HepG2 (cell line): ENCODE measurements at regions not wholly inside any gene's neighbourhood (a gene's known extent, or its start where the extent isn't known, plus 50 kb on each side); places are given as distances from the start of the nearest gene placed in this dataset.

Source experiments
- ATAC-seq: fragments of 200-7000 bp; cut with Tn5 transposase; 3 replicates; pipeline ENCODE4 v1.9.1; 2020; ENCODE audit warnings: mild to moderate bottlenecking, moderate library complexity
- BruUV-seq: library from RNA; stranded (reverse); fragments of 400-500 nt; replicated peaks from 2 replicates; lab custom pipeline; 2021; lab: Mats Ljungman, UMichigan
- CTCF ChIA-PET: fragments of 300-600 bp; formaldehyde crosslinking; extraction: SDS; loops from one replicate; lab custom pipeline; 2021; ENCODE audit warnings: low total read pairs, inconsistent platforms, low intra/inter-chr PET ratio; lab: Yijun Ruan, JAX
- POLR2A ChIA-PET: fragments of 350-600 bp; sonication (Branson Sonifier 250); formaldehyde crosslinking; loops from one replicate; lab custom pipeline; 2020; ENCODE audit warnings: antibody characterized with exemption, inconsistent platforms; lab: Yijun Ruan, JAX
- DNase-seq: peaks from one replicate; pipeline ENCODE4 v3.0.0-alpha.2; 2015; ENCODE audit warnings: low spot score
- FAIRE-seq: peaks from 3 replicates; lab custom pipeline; 2011; peaks lifted over from hg19 to GRCh38; lab: Jason Lieb, UNC
- H2AFZ ChIP-seq: one replicate; pipeline ENCODE4 v1.6.1; 2011; ENCODE audit warnings: low read length, inconsistent platforms
- H3K27ac ChIP-seq: fragments of 300-600 bp; 3 replicates; pipeline ENCODE4 v1.8.0; 2011; ENCODE audit warnings: mixed run types, mild to moderate bottlenecking, mixed read lengths, low read length, inconsistent platforms; ENCODE audit not compliant: insufficient read depth; ENCODE audit errors: extremely low read length
- H3K27me3 ChIP-seq, 2 experiments: fragments of 200-600 bp in 1 of 2; 2 replicates in 1 of 2; 3 replicates in 1 of 2; pipeline versions ENCODE4 v1.6.0 to v1.8.0; 2011; ENCODE audit warnings: low read length in 2 of 2, mild to moderate bottlenecking in 2 of 2, moderate library complexity in 2 of 2, inconsistent platforms in 1 of 2; ENCODE audit not compliant: insufficient read depth in 2 of 2, control insufficient read depth in 1 of 2
- H3K36me3 ChIP-seq, 2 experiments: fragments of 200-600 bp in 1 of 2; replicated peaks in 1 of 2; 2 replicates in 1 of 2; 3 replicates in 1 of 2; pipeline versions ENCODE4 v1.5.1 to v1.8.0; 2011; ENCODE audit warnings: low read length in 2 of 2, inconsistent platforms in 1 of 2; ENCODE audit not compliant: insufficient read depth in 2 of 2, control insufficient read depth in 1 of 2
- H3K4me1 ChIP-seq: 2 replicates; pipeline ENCODE4 v1.5.1; 2012; ENCODE audit warnings: low read length, inconsistent platforms; ENCODE audit not compliant: insufficient read depth
- H3K4me2 ChIP-seq: 2 replicates; pipeline ENCODE4 v1.6.0; 2011; ENCODE audit warnings: low read depth, low read length, inconsistent platforms
- H3K4me3 ChIP-seq, 3 experiments: fragments of 200-600 bp in 1 of 3; sonication (generic), shearing (Covaris generic) in 1 of 3; replicated peaks in 1 of 3; 2 replicates each; pipeline ENCODE4 v1.5.1; 2011 to 2016; ENCODE audit warnings: low read length in 3 of 3, inconsistent platforms in 2 of 3, low read depth in 2 of 3, mild to moderate bottlenecking in 2 of 3, control low read depth in 1 of 3, mixed read lengths in 1 of 3; ENCODE audit not compliant: insufficient read depth in 1 of 3
- H3K79me2 ChIP-seq: one replicate; pipeline ENCODE4 v1.6.1; 2011; ENCODE audit warnings: low read length, inconsistent platforms; ENCODE audit not compliant: insufficient read depth
- H3K9ac ChIP-seq: 2 replicates; pipeline ENCODE4 v1.6.0; 2011; ENCODE audit warnings: mild to moderate bottlenecking, low read depth, low read length, inconsistent platforms; ENCODE audit not compliant: insufficient read depth
- H3K9me3 ChIP-seq: 2 replicates; pipeline ENCODE4 v1.5.1; 2012; ENCODE audit warnings: mild to moderate bottlenecking, low read length
- H4K20me1 ChIP-seq: 2 replicates; pipeline ENCODE4 v1.6.0; 2011; ENCODE audit warnings: inconsistent platforms, mild to moderate bottlenecking, low read length, moderate library complexity; ENCODE audit not compliant: insufficient read depth
- CREBL2 ChIP-seq: sonication (generic); formaldehyde crosslinking; IDR thresholded peaks from 2 replicates; pipeline ENCODE4 v1.8.1; 2023; ENCODE audit warnings: missing genetic modification reagents, mild to moderate bottlenecking, borderline replicate concordance
- DBP ChIP-seq: sonication (generic); formaldehyde crosslinking; IDR thresholded peaks from 2 replicates; pipeline ENCODE4 v1.4.0; 2020; ENCODE audit warnings: missing genetic modification reagents; ENCODE audit errors: not compliant biosample characterization
- FOXM1 ChIP-seq: sonication (generic); formaldehyde crosslinking; IDR thresholded peaks from 2 replicates; pipeline ENCODE4 v1.5.0; 2020; ENCODE audit warnings: missing genetic modification reagents
- HOXA5 ChIP-seq: sonication (generic); formaldehyde crosslinking; IDR thresholded peaks from 2 replicates; pipeline ENCODE4 v1.4.0; 2020; ENCODE audit warnings: missing genetic modification reagents
- JUNB ChIP-seq: sonication (generic); formaldehyde crosslinking; IDR thresholded peaks from 2 replicates; pipeline ENCODE4 v1.8.0; 2022; ENCODE audit warnings: missing genetic modification reagents, mild to moderate bottlenecking, borderline replicate concordance
- KDM5A ChIP-seq: fragments of 200-600 bp; sonication (generic); IDR thresholded peaks from 2 replicates; pipeline ENCODE4 v1.7.0; 2018; ENCODE audit warnings: antibody characterized with exemption, mild to moderate bottlenecking, low read length, borderline replicate concordance
- KLF13 ChIP-seq: sonication (generic); formaldehyde crosslinking; IDR thresholded peaks from 2 replicates; pipeline ENCODE4 v1.4.0; 2020; ENCODE audit warnings: mild to moderate bottlenecking, missing genetic modification reagents
- MEF2D ChIP-seq: sonication (generic); formaldehyde crosslinking; IDR thresholded peaks from 2 replicates; pipeline ENCODE4 v1.5.1; 2020; ENCODE audit warnings: mild to moderate bottlenecking, missing genetic modification reagents
- NPAS2 ChIP-seq: sonication (generic); formaldehyde crosslinking; IDR thresholded peaks from 2 replicates; pipeline ENCODE4 v1.8.0; 2022; ENCODE audit warnings: mild to moderate bottlenecking, missing genetic modification reagents, borderline replicate concordance
- SETDB1 ChIP-seq: sonication (generic); formaldehyde crosslinking; IDR thresholded peaks from 2 replicates; pipeline ENCODE4 v1.5.1; 2020; ENCODE audit warnings: missing genetic modification reagents, mild to moderate bottlenecking, borderline replicate concordance
- TAF1 ChIP-seq: sonication (generic); formaldehyde crosslinking; IDR thresholded peaks from 2 replicates; pipeline ENCODE4 v1.4.0; 2020; ENCODE audit warnings: missing genetic modification reagents
- TBL1XR1 ChIP-seq: fragments of 150-350 bp; IDR thresholded peaks from 2 replicates; pipeline ENCODE4 v1.6.1; 2014; ENCODE audit warnings: borderline replicate concordance, low read length; ENCODE audit not compliant: partially characterized antibody
- U2AF1 ChIP-seq: fragments of 200-400 bp; formaldehyde crosslinking; optimal IDR thresholded peaks from 2 replicates; pipeline ENCODE3; 2017; ENCODE audit warnings: mild to moderate bottlenecking, low read depth, low read length
- ZFP41 ChIP-seq: sonication (generic); formaldehyde crosslinking; IDR thresholded peaks from 2 replicates; pipeline ENCODE4 v1.4.0; 2020; ENCODE audit warnings: mild to moderate bottlenecking, missing genetic modification reagents, borderline replicate concordance
- ZNF441 ChIP-seq: sonication (generic); formaldehyde crosslinking; IDR thresholded peaks from 2 replicates; pipeline ENCODE4 v1.7.0; 2021; ENCODE audit warnings: missing genetic modification reagents, borderline replicate concordance
- ZNF879 ChIP-seq: sonication (generic); formaldehyde crosslinking; IDR thresholded peaks from 2 replicates; pipeline ENCODE4 v1.8.1; 2023; ENCODE audit warnings: missing genetic modification reagents
- WGBS: methylation state at CpG from one replicate; pipeline ENCODE4 v1.1.6; 2017; ENCODE audit warnings: low lambda C conversion rate; 5-methylcytosine and 5-hydroxymethylcytosine counted together
- in situ Hi-C: cut with HindIII; loops from 2 replicates; pipeline ENCODE4 v1.10.0; 2017; ENCODE audit warnings: low pct_unique_long_range_greater_than_20kb; ENCODE audit not compliant: extremely low pct_ligation_motif_present
- intact Hi-C: fragments of 100-400 bp; cut with micrococcal nuclease; formaldehyde crosslinking; loops from one replicate; pipeline ENCODE4 v1.10.0; 2022; ENCODE audit not compliant: unreplicated experiment
- TF ChIP-seq, protein P1 (sequence below): sonication (generic); formaldehyde crosslinking; IDR thresholded peaks from 2 replicates; pipeline ENCODE4 v1.8.0; 2022; ENCODE audit warnings: missing genetic modification reagents, mild to moderate bottlenecking, borderline replicate concordance
- TF ChIP-seq, protein P2 (sequence below): IDR thresholded peaks from 2 replicates; pipeline ENCODE4 v1.6.1; 2016; ENCODE audit warnings: missing compliant biosample characterization, missing genetic modification reagents, borderline replicate concordance

GRCh38 chr5:92775711-92776615 is 805.1 kb downstream of the NR2F1-AS1 start:
- DNase-seq (no peak), FAIRE-seq (no peak), ATAC-seq (no peak)
- CTCF ChIA-PET: no interaction called here
- H3K4me2 ChIP-seq: no peak overlapping the region
- no peak overlapping the region for H3K4me3 ChIP-seq
- H3K4me1 ChIP-seq: no peaks in the 10 kb centered on the region
- H3K79me2 ChIP-seq: no peaks in the 10 kb centered on the region
- TF ChIP-seq, protein P1, sequence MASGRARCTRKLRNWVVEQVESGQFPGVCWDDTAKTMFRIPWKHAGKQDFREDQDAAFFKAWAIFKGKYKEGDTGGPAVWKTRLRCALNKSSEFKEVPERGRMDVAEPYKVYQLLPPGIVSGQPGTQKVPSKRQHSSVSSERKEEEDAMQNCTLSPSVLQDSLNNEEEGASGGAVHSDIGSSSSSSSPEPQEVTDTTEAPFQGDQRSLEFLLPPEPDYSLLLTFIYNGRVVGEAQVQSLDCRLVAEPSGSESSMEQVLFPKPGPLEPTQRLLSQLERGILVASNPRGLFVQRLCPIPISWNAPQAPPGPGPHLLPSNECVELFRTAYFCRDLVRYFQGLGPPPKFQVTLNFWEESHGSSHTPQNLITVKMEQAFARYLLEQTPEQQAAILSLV: no peak
- TF ChIP-seq ZNF441 (CRISPR knock-in tag) (no peak), SETDB1 (no peak), U2AF1 (no peak), DBP (no peak), CREBL2 (no peak), HOXA5 (no peak), JUNB (CRISPR knock-in tag) (no peak), KLF13 (no peak), ZFP41 (no peak), NPAS2 (CRISPR knock-in tag) (no peak), TBL1XR1 (no peak), MEF2D (CRISPR knock-in tag) (no peak), TAF1 (CRISPR knock-in tag) (no peak), FOXM1 (no peak), ZNF879 (CRISPR knock-in tag) (no peak), KDM5A (no peak)
- TF ChIP-seq, protein P2, sequence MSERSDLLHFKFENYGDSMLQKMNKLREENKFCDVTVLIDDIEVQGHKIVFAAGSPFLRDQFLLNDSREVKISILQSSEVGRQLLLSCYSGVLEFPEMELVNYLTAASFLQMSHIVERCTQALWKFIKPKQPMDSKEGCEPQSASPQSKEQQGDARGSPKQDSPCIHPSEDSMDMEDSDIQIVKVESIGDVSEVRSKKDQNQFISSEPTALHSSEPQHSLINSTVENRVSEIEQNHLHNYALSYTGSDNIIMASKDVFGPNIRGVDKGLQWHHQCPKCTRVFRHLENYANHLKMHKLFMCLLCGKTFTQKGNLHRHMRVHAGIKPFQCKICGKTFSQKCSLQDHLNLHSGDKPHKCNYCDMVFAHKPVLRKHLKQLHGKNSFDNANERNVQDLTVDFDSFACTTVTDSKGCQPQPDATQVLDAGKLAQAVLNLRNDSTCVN (CRISPR knock-in tag): no peak
- H3K36me3 ChIP-seq: no peaks in the 10 kb centered on the region
- H4K20me1 ChIP-seq: no peaks in the 10 kb centered on the region
- 29% methylated on average over 4 of the region's 5 CpGs for WGBS
- no peak overlapping the region for H3K9ac ChIP-seq
- H3K9me3 ChIP-seq: no peaks in the 10 kb centered on the region
- H2AFZ ChIP-seq: no peak overlapping the region
- H3K27ac ChIP-seq: no peak overlapping the region
- POLR2A ChIA-PET: no interaction called here
- intact Hi-C loops: no loop called here
- in situ Hi-C loops: no loop called here
- no TSS peak for BruUV-seq
- H3K27me3 ChIP-seq: no peaks in the 10 kb centered on the region
